ENCODE measurements at regions not wholly inside any gene's neighbourhood (a gene's known extent, or its start where the extent isn't known, plus 50 kb on each side); places are given as distances from the start of the nearest gene placed in this dataset.

- TF ChIP-seq POLR2A (IDR thresholded peaks at IDR 0.05; ENCODE audit: low read depth) (no peak), CTCF (IDR thresholded peaks at IDR 0.05) (no peak)
Measured at GRCh38 chr6:19472153-19472552, 365.0 kb upstream of the ID4 start.

Measured in esophagus muscularis mucosa (tissue), 3 donors.